Tongue (tissue), 1 donor: ENCODE measurements at regions not wholly inside any gene's neighbourhood (a gene's known extent, or its start where the extent isn't known, plus 50 kb on each side); places are given as distances from the start of the nearest gene placed in this dataset.
"Not testable (repeated sequence)": the region's sequence is repeated elsewhere in the genome, so short reads cannot be mapped to it uniquely, and the experiment has no call there.

Experiments
- DNase-seq: peaks from one replicate; pipeline ENCODE4 v3.0.0-alpha.2; 2015

- DNase-seq: no peak
Observed at GRCh38 chr5:110251366-110251765, 475.1 kb downstream of the TMEM232 start.

- DNase-seq: no peak
Observed at GRCh38 chr5:110255194-110255593, 471.3 kb downstream of the TMEM232 start.

GRCh38 chr5:110256298-110256697 is 470.2 kb downstream of the TMEM232 start:
- DNase-seq: no peak

GRCh38 chr5:110257971-110258370 is 468.5 kb downstream of the TMEM232 start:
- DNase-seq: no peak

GRCh38 chr5:110258460-110259216 is 467.8 kb downstream of the TMEM232 start:
- peak; percentile 55 for DNase-seq

- no peak for DNase-seq
Observed at GRCh38 chr5:110262749-110263148, 463.7 kb downstream of the TMEM232 start.

GRCh38 chr5:110264661-110265060 is 461.8 kb downstream of the TMEM232 start:
- no peak for DNase-seq

GRCh38 chr5:110265162-110265561 is 461.3 kb downstream of the TMEM232 start:
- no peak for DNase-seq

- no peak for DNase-seq
Observed at GRCh38 chr5:110267714-110268113, 458.8 kb downstream of the TMEM232 start.

- no peak for DNase-seq
Observed at GRCh38 chr5:110268283-110268682, 458.2 kb downstream of the TMEM232 start.

GRCh38 chr5:110268985-110269384 is 457.5 kb downstream of the TMEM232 start:
- no peak for DNase-seq

- no peak for DNase-seq
Observed at GRCh38 chr5:110269478-110270142, 456.9 kb downstream of the TMEM232 start.

- DNase-seq: no peak
Observed at GRCh38 chr5:110275878-110276277, 450.6 kb downstream of the TMEM232 start.

- DNase-seq: not testable (repeated sequence)
Observed at GRCh38 chr5:110278449-110278848, 448.0 kb downstream of the TMEM232 start.

- DNase-seq: not testable (repeated sequence)
Observed at GRCh38 chr5:110284121-110284520, 442.4 kb downstream of the TMEM232 start.

GRCh38 chr5:110288766-110289511 is 437.5 kb downstream of the TMEM232 start:
- no peak for DNase-seq

GRCh38 chr5:110289512-110289810 is 437.0 kb downstream of the TMEM232 start:
- no peak for DNase-seq

- DNase-seq: no peak
Observed at GRCh38 chr5:110290542-110290941, 435.9 kb downstream of the TMEM232 start.

- no peak for DNase-seq
Observed at GRCh38 chr5:110294281-110294680, 432.2 kb downstream of the TMEM232 start.

GRCh38 chr5:110297152-110297670 is 429.3 kb downstream of the TMEM232 start:
- no peak for DNase-seq

GRCh38 chr5:110304176-110304575 is 422.3 kb downstream of the TMEM232 start:
- peak; percentile 68 for DNase-seq

GRCh38 chr5:110306650-110307049 is 419.8 kb downstream of the TMEM232 start:
- no peak for DNase-seq

GRCh38 chr5:110309222-110309621 is 417.2 kb downstream of the TMEM232 start:
- no peak for DNase-seq
